GM18517 (cell line): ENCODE measurements at regions not wholly inside any gene's neighbourhood (a gene's known extent, or its start where the extent isn't known, plus 50 kb on each side); places are given as distances from the start of the nearest gene placed in this dataset.

Experiments used
- ATAC-seq: cut with Tn5 transposase; IDR thresholded peaks from one replicate; pipeline ENCODE4 v1.9.1; 2021; ENCODE audit warnings: mild to moderate bottlenecking, moderate library complexity; ENCODE audit not compliant: unreplicated experiment

GRCh38 chr9:84447305-84447704 is 106.7 kb upstream of the SLC28A3 start:
- ATAC-seq: no peak

DNA sequence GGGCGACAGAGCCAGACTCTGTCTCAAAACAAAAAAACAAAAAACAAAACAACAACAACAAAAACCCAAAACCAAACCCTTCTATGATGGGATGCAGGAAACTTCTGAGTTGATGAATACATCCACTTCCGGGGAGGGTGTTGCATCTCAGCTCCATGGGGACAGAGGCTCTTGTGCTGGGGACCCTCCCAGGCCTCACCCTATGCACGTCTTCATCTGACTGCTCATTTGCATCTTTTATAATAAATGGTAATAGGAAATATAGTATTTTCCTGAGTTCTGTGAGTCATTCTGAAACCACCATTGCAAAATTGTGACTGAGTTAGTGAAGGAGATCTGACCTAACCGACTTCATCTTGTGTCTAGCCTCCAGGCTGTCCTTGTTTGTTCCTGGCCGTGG is 109.5 kb upstream of the SLC28A3 start:
- ATAC-seq: no peak

- no peak for ATAC-seq
These were observed 116.0 kb upstream of the SLC28A3 start for GRCh38 chr9:84456527-84456926.

DNA sequence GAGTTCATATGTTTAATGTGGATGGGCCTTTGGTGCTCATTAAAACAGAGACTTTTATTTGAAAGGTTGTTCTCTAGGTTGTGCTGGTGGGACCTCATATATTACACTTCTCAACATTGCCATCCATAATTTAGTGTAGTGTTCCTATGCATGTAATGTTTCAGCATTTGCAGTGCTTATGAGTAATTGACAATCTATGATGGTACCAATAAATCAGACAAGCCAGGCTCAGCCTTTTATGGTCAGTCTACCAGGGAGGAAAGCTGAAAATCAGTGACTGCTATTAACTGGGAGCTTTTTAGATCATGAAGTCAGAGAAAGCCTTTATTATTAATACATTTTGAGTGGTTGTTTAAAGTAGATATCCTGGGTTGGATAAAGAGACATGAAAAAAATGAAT is 120.1 kb upstream of the SLC28A3 start:
- ATAC-seq: no peak

DNA sequence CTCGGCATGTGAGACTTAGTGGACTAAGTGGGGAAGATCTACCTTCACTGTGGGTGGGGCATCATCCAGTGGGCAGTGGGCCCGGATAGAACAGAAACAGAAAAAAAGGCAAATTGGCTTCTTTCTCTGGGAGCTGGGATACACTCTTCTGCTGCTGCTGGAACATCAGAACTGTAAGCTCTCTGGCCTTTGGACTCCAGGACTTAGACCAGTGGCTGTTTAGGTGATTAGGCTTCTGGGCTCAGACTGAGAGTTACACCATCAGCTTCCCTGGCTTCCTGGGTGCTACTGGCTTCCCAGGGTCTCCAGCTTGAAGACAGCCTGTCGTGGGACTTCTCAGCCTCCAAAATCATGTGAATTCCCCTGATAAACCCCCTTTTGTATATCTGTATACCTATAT is 122.7 kb upstream of the SLC28A3 start:
- no peak for ATAC-seq

DNA sequence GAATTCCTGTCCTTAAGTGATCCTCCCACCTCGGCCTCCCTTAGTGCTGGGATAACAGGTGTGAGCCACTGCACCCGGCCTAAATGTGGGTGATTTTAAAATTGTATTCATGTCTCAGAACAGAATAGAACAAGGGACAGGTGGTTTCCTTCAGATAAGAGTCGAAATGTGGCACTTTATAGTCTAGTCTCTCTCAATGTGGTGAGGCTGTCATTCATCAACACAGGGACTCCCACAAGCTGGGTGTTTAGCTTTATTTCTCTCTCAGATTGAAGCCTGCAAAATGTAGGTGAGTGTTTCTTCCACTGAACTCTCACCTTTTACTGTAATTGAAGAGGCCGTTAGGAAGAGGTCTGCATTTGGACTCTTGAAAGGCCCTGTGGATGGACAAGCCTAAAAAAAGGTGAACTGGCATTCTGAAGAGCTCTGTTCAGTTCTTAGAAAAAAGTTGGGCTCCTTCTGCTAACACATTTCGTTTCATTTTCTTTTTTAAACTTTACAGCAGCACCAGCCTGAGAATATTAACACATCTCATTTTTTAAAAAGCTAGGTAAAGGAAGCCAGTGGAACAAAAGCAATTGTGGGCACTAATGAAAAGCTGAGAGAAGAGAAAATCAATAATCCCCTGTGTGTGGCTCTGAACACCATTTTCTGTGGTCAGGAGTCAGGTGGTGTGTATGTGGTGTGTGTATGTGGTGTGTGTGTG is 126.2 kb upstream of the SLC28A3 start:
- ATAC-seq: no peak

GRCh38 chr9:84471816-84472215 is 131.3 kb upstream of the SLC28A3 start:
- no peak for ATAC-seq

DNA sequence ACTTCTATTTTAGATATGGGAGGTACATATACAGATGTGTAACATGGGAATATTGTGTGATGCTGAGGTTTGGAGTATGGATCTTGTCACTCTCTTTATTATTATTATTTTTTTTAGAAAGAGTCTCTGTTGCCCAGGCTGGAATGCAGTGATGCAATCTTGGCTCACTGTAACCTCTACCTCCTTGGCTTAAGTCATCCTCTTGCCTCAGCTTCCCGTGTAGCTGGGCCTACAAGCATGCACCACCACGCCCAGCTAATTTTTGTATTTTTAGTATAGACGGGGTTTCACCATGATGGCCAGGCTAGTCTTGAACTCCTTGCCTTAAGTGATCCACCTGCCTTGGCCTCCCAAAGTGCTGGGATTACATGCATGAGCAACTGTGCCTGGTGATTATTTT is 138.4 kb upstream of the SLC28A3 start:
- no peak for ATAC-seq

DNA sequence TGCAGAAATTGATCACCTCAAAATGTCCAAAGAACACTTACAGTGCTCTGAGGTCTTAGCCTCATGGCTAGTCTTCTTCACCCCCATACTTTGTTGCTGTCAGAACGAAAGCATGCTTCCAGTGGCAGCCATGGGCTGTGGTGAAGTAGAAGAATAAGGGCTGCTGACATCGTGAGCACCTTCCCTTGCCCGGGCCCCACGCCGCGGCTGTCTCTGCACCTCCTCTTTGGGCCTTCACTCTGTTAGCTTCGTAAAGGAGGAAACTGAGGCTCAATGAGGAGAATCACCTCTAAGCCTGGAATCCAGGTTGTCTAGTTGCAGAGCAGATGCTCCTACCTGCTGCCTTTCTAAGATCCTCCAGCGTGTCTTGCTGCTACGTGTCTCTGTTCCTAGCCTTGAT is 139.5 kb upstream of the SLC28A3 start:
- ATAC-seq: no peak

DNA sequence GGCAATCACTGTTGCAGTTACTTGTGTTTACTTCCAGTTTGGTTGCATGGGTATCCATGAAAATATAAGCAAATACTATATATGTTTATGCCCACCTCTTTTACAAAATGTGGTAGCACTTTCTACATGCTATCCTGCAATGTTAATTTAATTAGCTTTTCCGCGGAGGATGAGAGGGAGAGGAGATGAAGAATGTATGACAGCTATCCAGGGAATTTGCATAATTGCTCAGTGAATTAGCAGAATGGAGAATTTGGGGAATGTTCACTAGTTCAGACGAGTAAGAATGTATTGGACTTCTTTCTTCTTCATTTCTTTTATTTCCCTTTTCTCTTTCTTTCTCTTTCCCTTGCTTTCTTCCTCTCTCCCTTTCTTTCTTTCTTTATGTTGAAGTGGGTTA is 140.7 kb upstream of the SLC28A3 start:
- ATAC-seq: no peak

DNA sequence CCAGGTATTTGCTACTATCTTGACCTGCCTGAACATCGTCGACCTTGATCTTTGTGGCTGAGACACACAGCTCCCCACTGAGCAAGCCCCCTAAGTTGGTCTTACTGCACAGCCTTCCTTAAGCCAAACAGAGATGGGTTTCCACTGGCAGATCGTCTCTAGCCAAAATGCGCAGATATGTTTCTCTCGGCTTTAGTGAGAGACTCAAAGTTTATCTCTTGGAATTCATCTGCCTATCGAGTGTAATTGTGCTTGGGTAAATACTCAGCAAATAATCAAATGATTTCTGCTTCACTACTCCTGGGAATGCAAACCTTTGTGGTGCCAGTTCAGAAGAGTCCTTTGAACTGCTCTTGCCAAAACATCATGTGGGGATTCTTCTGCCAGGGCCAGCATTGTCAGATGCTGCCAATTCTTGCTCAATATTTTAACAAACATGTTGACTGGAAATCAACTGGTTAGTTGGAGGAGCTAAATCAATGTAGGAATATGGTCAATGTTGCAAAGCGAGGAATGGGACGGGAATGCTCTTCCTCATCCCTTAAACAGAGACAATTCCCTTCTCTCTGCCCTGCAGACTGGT is 141.2 kb upstream of the SLC28A3 start:
- no peak for ATAC-seq

GRCh38 chr9:84482607-84483006 is 142.0 kb upstream of the SLC28A3 start:
- no peak for ATAC-seq

GRCh38 chr9:84484172-84484571 is 143.6 kb upstream of the SLC28A3 start:
- no peak for ATAC-seq

- no peak for ATAC-seq
These were observed 145.0 kb upstream of the SLC28A3 start for GRCh38 chr9:84485539-84485938.

- no peak for ATAC-seq
These were observed 146.1 kb upstream of the SLC28A3 start for GRCh38 chr9:84486663-84487062.

GRCh38 chr9:84490206-84490841 is 149.8 kb upstream of the SLC28A3 start:
- no peak for ATAC-seq

GRCh38 chr9:84490842-84491325 is 150.3 kb upstream of the SLC28A3 start:
- no peak for ATAC-seq

- ATAC-seq: no peak
These were observed 152.0 kb upstream of the SLC28A3 start for GRCh38 chr9:84492366-84493159.

GRCh38 chr9:84493284-84493947 is 152.9 kb upstream of the SLC28A3 start:
- no peak for ATAC-seq

DNA sequence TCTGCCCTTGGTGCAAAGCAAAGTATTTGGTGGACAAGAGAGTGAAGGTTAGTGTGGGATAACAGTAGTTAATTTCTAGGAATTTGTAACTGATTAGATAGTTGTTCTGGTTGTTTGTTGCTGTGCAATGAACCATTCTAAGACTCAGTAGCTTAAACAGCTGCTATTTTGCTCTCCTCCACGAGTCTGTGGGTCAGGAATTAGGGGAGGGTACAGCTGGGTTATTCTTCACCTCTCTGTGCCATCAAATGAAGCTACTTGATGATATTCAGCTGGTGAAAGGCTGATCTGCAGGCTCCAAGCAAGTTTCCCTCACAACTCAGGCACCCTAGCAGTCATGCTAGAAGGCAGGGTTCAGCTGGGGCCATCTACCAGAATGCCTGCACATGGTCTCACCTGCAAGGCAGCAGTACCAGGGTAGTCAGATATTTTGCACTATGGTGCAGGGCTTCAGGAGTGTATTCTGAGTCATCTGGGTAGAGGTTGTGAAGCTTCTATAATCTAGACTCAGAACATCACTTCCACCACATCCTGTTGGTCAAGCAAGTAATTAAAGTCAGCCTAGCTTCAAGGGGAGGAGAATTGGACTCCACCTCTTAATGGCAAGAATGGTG is 159.5 kb upstream of the SLC28A3 start:
- peak; percentile 97 for ATAC-seq

DNA sequence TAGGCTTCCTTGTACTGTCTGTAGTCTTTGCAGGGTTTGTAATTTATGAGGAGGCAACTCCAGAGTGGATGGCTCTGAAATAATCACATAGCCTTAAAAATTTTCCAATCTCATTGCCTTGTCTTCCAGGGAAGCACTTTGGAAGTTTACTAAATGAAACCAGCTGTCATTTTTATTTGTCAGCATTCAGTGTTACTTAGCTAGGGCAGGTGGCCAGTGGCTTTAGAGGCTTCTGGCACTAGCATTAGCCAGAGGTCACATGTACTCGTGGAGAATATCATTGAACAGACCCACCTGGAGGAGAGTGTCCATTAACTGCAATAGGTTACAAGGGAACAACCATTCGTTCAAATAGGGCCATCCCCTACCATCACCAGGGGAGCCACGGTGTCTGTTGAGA is 160.3 kb upstream of the SLC28A3 start:
- no peak for ATAC-seq
